OCI-LY7 (cell line): ENCODE measurements at regions not wholly inside any gene's neighbourhood (a gene's known extent, or its start where the extent isn't known, plus 50 kb on each side); places are given as distances from the start of the nearest gene placed in this dataset.

Experiments
- BruUV-seq: library from RNA; stranded (reverse); fragments of 400-500 nt; replicated peaks from 2 replicates; lab custom pipeline; 2021; lab: Mats Ljungman, UMichigan
- CTCF ChIA-PET: fragments of 300-600 bp; sonication (Branson Sonifier 250); formaldehyde crosslinking; loops from one replicate; lab custom pipeline; 2022; ENCODE audit warnings: antibody characterized with exemption; ENCODE audit not compliant: unreplicated experiment; lab: Charles Lee
- POLR2A ChIA-PET: fragments of 300-600 bp; sonication (Branson Sonifier 250); formaldehyde crosslinking; loops from one replicate; lab custom pipeline; 2022; ENCODE audit warnings: antibody characterized with exemption; lab: Charles Lee
- DNase-seq: peaks from one replicate; pipeline ENCODE4 v3.0.0-alpha.2; 2015; ENCODE audit warnings: low spot score
- H2AFZ ChIP-seq: fragments of 200-600 bp; sonication (generic), shearing (Covaris generic); 2 replicates; pipeline ENCODE4 v1.6.1; 2014; ENCODE audit warnings: mild to moderate bottlenecking, antibody characterized with exemption, low read length, moderate library complexity
- H3K27ac ChIP-seq: fragments of 200-600 bp; sonication (generic); 2 replicates; pipeline ENCODE4 v1.5.1; 2014; ENCODE audit warnings: mixed run types, low read depth, mild to moderate bottlenecking, moderate library complexity, low read length, inconsistent platforms; ENCODE audit not compliant: poor library complexity, severe bottlenecking
- H3K36me3 ChIP-seq: fragments of 200-600 bp; sonication (generic); 2 replicates; pipeline ENCODE4 v1.6.1; 2014; ENCODE audit warnings: mild to moderate bottlenecking, antibody characterized with exemption, low read length, moderate library complexity, mixed read lengths; ENCODE audit not compliant: insufficient read depth
- H3K4me1 ChIP-seq: fragments of 200-600 bp; sonication (generic); 2 replicates; pipeline ENCODE4 v1.5.1; 2014; ENCODE audit warnings: mild to moderate bottlenecking, low read length; ENCODE audit not compliant: insufficient read depth, poor library complexity, severe bottlenecking
- H3K4me2 ChIP-seq: fragments of 200-600 bp; sonication (generic); 2 replicates; pipeline ENCODE4 v1.6.1; 2014; ENCODE audit warnings: mild to moderate bottlenecking, low read length
- H3K4me3 ChIP-seq: fragments of 200-600 bp; sonication (generic); 2 replicates; pipeline ENCODE4 v1.5.1; 2014; ENCODE audit warnings: mild to moderate bottlenecking, low read depth, low read length; ENCODE audit not compliant: poor library complexity, severe bottlenecking
- H3K79me2 ChIP-seq: fragments of 200-600 bp; sonication (generic); 2 replicates; pipeline ENCODE4 v1.6.1; 2016; ENCODE audit warnings: low read depth, mild to moderate bottlenecking, low read length, moderate library complexity, mixed read lengths; ENCODE audit not compliant: insufficient read depth
- H3K9me2 ChIP-seq: fragments of 200-600 bp; sonication (generic); 2 replicates; pipeline ENCODE4 v1.6.1; 2016; ENCODE audit warnings: mild to moderate bottlenecking, low read length, mixed read lengths; ENCODE audit not compliant: insufficient read depth
- H3K9me3 ChIP-seq: fragments of 200-600 bp; sonication (generic); 2 replicates; pipeline ENCODE4 v1.6.1; 2014; ENCODE audit warnings: mild to moderate bottlenecking, mixed run types, low read length, mixed read lengths
- H4K20me1 ChIP-seq: fragments of 200-600 bp; sonication (generic); 2 replicates; pipeline ENCODE4 v1.6.1; 2014; ENCODE audit warnings: mild to moderate bottlenecking, antibody characterized with exemption, low read length, moderate library complexity, mixed read lengths; ENCODE audit not compliant: insufficient read depth
- EZH2phosphoT487 ChIP-seq: fragments of 200-600 bp; sonication (generic); IDR thresholded peaks from 2 replicates; pipeline ENCODE4 v1.6.1; 2018; ENCODE audit warnings: low read depth, borderline replicate concordance, mild to moderate bottlenecking, mixed run types, antibody characterized with exemption, low read length, moderate library complexity, mixed read lengths
- intact Hi-C: fragments of 100-400 bp; cut with micrococcal nuclease; formaldehyde crosslinking; loops from one replicate; pipeline ENCODE4 v1.10.0; 2022; ENCODE audit not compliant: unreplicated experiment
- TF ChIP-seq, protein P1 (sequence below): fragments of 200-600 bp; sonication (generic); conservative IDR thresholded peaks from 2 replicates; pipeline ENCODE4 v1.5.1; 2014; ENCODE audit warnings: mild to moderate bottlenecking, antibody characterized with exemption, low read length, moderate library complexity, mixed read lengths

DNA sequence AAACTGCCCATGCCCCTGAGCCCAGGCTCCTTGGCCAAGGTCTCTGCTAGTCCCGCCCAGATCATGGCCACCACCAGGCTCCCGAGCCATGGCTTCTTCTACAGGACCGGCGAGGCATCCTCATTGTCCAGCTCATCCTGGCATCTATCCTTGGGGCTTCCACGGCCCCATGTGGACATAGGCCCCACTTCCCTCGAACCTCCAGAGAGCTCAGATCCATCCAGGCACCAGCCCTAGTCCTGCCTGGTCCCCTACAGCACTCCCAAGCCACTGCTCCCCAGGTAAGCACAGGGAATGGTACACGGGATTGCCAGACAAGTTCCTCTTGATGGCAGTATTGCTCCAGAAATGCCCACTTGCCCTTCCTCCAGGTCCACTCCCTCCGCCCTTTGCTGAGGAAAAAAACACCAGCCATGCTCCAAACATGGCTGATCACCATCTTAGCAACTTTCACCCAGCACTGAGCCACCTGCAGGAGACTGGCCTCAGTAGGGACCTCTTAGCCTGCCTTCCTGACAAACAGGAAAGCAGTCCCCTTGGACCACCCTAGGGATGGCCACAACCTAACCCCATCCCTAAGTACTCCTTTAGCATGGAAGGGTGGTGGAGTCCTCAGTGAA is 272.1 kb upstream of the AGTR2 start:
- H3K4me1 ChIP-seq, result no peaks in the 10 kb centered on the region
- POLR2A ChIA-PET, result no interaction called here

DNA sequence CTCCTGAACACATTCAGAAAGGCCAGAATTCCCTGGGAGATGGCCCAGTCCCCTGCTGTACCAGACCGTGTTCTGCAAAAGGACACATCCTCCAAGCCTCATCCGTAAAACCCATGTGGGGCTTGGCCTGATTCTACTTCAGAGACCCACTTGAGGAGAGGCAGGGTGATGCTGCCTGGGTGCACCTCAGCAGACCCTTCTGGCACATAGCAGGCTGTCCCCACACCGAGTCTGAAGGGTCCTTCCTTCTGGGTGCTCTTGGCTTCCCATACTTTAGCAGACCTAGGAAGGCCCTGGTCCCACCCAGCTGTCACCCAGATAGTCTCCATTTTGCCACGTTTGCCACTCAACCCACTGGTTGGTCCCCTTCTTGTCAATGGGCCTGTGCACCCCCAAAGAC is 270.1 kb upstream of the AGTR2 start:
- Histone ChIP-seq H3K9me3 (no peaks in the 10 kb centered on the region), H3K36me3 (no peaks in the 10 kb centered on the region), H3K4me2 (no peak overlapping the region), H3K4me1 (no peaks in the 10 kb centered on the region), H3K4me3 (no peak overlapping the region), H3K79me2 (no peaks in the 10 kb centered on the region), H2AFZ (no peak overlapping the region), H3K27ac (no peak overlapping the region), H3K9me2 (no peaks in the 10 kb centered on the region), H4K20me1 (no peaks in the 10 kb centered on the region)
- intact Hi-C loops, result no loop called here
- DNase-seq, result no peak
- ChIA-PET CTCF (no interaction called here), POLR2A (no interaction called here)
- BruUV-seq, result no TSS peak
- TF ChIP-seq EZH2phosphoT487, result no peak
- TF ChIP-seq, protein P1, sequence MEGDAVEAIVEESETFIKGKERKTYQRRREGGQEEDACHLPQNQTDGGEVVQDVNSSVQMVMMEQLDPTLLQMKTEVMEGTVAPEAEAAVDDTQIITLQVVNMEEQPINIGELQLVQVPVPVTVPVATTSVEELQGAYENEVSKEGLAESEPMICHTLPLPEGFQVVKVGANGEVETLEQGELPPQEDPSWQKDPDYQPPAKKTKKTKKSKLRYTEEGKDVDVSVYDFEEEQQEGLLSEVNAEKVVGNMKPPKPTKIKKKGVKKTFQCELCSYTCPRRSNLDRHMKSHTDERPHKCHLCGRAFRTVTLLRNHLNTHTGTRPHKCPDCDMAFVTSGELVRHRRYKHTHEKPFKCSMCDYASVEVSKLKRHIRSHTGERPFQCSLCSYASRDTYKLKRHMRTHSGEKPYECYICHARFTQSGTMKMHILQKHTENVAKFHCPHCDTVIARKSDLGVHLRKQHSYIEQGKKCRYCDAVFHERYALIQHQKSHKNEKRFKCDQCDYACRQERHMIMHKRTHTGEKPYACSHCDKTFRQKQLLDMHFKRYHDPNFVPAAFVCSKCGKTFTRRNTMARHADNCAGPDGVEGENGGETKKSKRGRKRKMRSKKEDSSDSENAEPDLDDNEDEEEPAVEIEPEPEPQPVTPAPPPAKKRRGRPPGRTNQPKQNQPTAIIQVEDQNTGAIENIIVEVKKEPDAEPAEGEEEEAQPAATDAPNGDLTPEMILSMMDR, result no peak

More for the DNA sequence above, 272.1 kb upstream of the AGTR2 start:
- Histone ChIP-seq H3K9me3 (no peaks in the 10 kb centered on the region), H3K9me2 (no peaks in the 10 kb centered on the region), H4K20me1 (no peaks in the 10 kb centered on the region), H3K4me3 (no peak overlapping the region), H3K4me2 (no peak overlapping the region), H3K27ac (no peak overlapping the region), H2AFZ (no peak overlapping the region), H3K36me3 (no peaks in the 10 kb centered on the region), H3K79me2 (no peaks in the 10 kb centered on the region)
- CTCF ChIA-PET, result no interaction called here
- BruUV-seq, result no TSS peak
- TF ChIP-seq, protein P1, result no peak
- peak; percentile 29 for DNase-seq
- intact Hi-C loops, result no loop called here

DNA sequence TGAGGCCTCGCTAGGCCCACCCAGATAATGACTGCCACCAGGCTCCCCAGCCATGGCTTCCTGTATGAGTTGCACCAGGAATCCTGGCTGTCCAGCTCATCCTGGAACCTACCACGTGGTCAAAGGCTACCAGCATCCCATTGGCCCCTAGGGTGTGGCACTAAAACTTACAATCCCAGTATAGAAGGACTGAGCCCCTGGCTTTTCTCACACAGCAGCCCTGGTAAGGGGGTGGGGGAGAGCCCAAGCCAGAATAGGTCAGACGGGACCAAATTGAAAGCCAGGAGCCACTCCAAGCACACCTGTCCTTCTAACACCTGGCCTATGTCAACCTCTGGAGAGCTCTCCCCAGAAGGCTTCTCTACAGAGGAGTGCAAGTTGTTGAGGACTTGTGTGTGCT is 269.3 kb upstream of the AGTR2 start:
- no peak overlapping the region for H3K4me3 ChIP-seq
- no peak overlapping the region for H2AFZ ChIP-seq
- intact Hi-C loops, result no loop called here
- no peak overlapping the region for H3K27ac ChIP-seq
- POLR2A ChIA-PET, result no interaction called here
- CTCF ChIA-PET, result no interaction called here
- DNase-seq, result no peak
- no peaks in the 10 kb centered on the region for H4K20me1 ChIP-seq
- no peaks in the 10 kb centered on the region for H3K4me1 ChIP-seq
- no peaks in the 10 kb centered on the region for H3K9me2 ChIP-seq
- H3K79me2 ChIP-seq, result no peaks in the 10 kb centered on the region
- H3K4me2 ChIP-seq, result no peak overlapping the region
- no TSS peak for BruUV-seq
- H3K36me3 ChIP-seq, result no peaks in the 10 kb centered on the region
- TF ChIP-seq EZH2phosphoT487, result no peak
- TF ChIP-seq, protein P1, result no peak
- H3K9me3 ChIP-seq, result no peaks in the 10 kb centered on the region
